Activated CD8-positive, alpha-beta T cell treated with anti-CD3 and anti-CD28 coated beads for 36 hours (primary cell): ENCODE measurements at regions not wholly inside any gene's neighbourhood (a gene's known extent, or its start where the extent isn't known, plus 50 kb on each side); places are given as distances from the start of the nearest gene placed in this dataset.

Source experiments
- ATAC-seq: fragments of 200-7000 bp; cut with Tn5 transposase; one replicate; pipeline ENCODE4 v1.10.0; 2021; ENCODE audit warnings: mild to moderate bottlenecking, moderate library complexity
- CTCF ChIA-PET: fragments of 350-600 bp; sonication (Branson Sonifier 250); formaldehyde crosslinking; loops from one replicate; lab custom pipeline; 2021; ENCODE audit warnings: antibody characterized with exemption; lab: Charles Lee
- POLR2A ChIA-PET: fragments of 350-600 bp; sonication (Branson Sonifier 250); formaldehyde crosslinking; loops from one replicate; lab custom pipeline; 2021; ENCODE audit warnings: antibody characterized with exemption; lab: Charles Lee
- DNase-seq: peaks from one replicate; pipeline ENCODE4 v3.0.0-alpha.2; 2020
- H3K27ac Mint-ChIP-seq: one replicate; pipeline ENCODE4 v1.8.0; 2021; ENCODE audit warnings: mild to moderate bottlenecking, mixed read lengths
- H3K27me3 Mint-ChIP-seq: one replicate; pipeline ENCODE4 v1.8.0; 2021; ENCODE audit warnings: mixed read lengths
- H3K36me3 Mint-ChIP-seq: one replicate; pipeline ENCODE4 v1.8.0; 2021; ENCODE audit warnings: low read depth, mixed read lengths
- H3K4me1 Mint-ChIP-seq: one replicate; pipeline ENCODE4 v1.8.0; 2021; ENCODE audit warnings: low read depth, mixed read lengths
- H3K4me3 Mint-ChIP-seq: one replicate; pipeline ENCODE4 v1.8.0; 2021; ENCODE audit warnings: mild to moderate bottlenecking, moderate library complexity, mixed read lengths
- H3K9me3 Mint-ChIP-seq: one replicate; pipeline ENCODE4 v1.8.0; 2021; ENCODE audit warnings: mixed read lengths
- intact Hi-C: fragments of 100-400 bp; cut with micrococcal nuclease; formaldehyde crosslinking; loops from one replicate; pipeline ENCODE4 v1.10.0; 2022
- TF ChIP-seq, protein P1 (sequence below): fragments of 200-600 bp; IDR thresholded peaks from one replicate; pipeline ENCODE4 v1.8.0; 2022; ENCODE audit warnings: antibody characterized with exemption, mild to moderate bottlenecking

DNA sequence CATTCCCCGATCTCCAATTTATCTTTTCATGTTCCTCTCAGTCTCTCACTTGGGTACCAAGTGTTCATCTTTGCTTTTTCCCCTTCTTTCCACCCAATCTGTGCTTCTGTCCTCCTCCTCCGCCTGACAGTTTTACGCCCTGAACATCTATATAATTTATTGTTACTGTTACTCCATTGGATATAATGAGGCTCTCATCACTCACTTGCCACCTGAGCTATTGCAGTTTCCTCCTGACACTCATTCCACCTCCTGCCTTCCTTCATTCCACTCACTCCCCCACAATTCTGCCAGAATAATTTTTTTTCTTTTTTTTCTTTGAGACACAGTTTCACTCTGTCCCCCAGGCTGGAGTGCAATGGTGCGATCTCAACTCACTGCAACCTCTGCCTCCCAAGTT is 77.6 kb upstream of the SORBS2 start:
- Mint-ChIP-seq H3K27ac (no peak overlapping the region), H3K4me1 (no peaks in the 10 kb centered on the region), H3K27me3 (peaks cover 9% of the 10 kb centered on the region), H3K36me3 (no peaks in the 10 kb centered on the region), H3K4me3 (no peak overlapping the region), H3K9me3 (peaks cover 7% of the 10 kb centered on the region)
- DNase-seq (no peak), ATAC-seq (no peak)
- intact Hi-C loops = no loop called here
- CTCF ChIA-PET = no interaction called here
- POLR2A ChIA-PET = no interaction called here
- TF ChIP-seq, protein P1, sequence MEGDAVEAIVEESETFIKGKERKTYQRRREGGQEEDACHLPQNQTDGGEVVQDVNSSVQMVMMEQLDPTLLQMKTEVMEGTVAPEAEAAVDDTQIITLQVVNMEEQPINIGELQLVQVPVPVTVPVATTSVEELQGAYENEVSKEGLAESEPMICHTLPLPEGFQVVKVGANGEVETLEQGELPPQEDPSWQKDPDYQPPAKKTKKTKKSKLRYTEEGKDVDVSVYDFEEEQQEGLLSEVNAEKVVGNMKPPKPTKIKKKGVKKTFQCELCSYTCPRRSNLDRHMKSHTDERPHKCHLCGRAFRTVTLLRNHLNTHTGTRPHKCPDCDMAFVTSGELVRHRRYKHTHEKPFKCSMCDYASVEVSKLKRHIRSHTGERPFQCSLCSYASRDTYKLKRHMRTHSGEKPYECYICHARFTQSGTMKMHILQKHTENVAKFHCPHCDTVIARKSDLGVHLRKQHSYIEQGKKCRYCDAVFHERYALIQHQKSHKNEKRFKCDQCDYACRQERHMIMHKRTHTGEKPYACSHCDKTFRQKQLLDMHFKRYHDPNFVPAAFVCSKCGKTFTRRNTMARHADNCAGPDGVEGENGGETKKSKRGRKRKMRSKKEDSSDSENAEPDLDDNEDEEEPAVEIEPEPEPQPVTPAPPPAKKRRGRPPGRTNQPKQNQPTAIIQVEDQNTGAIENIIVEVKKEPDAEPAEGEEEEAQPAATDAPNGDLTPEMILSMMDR = no peak

DNA sequence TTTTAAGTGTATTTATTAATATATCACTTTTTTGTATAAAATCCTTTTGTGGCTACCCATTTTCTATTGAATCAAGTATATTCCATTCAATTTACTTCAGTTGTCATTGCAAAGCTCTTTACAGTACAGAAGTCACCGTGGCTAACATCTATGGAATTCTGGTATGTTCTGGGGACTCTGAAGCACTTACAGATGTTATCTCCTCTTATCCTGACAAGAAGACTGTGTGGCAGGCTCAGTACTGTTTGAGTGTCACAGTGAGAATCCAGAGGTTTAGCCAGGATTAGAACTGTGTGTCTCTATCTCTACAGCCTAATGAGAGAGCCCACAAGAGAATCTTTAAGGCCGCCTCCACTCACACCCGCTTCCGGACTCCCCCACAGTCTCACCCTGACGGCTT is 78.2 kb upstream of the SORBS2 start:
- peaks cover 7% of the 10 kb centered on the region for H3K9me3 Mint-ChIP-seq
- ChIA-PET POLR2A (no interaction called here), CTCF (interaction anchor here (0.9 kb wide), 1 partner anchor 148 kb away, joined by 3 read pairs; no protein-coding TSS in a partner anchor)
- DNase-seq (no peak), ATAC-seq (no peak)
- peaks cover 9% of the 10 kb centered on the region for H3K27me3 Mint-ChIP-seq
- no peaks in the 10 kb centered on the region for H3K4me1 Mint-ChIP-seq
- no peaks in the 10 kb centered on the region for H3K36me3 Mint-ChIP-seq
- intact Hi-C loops = no loop called here
- TF ChIP-seq, protein P1 = no peak
- H3K4me3 Mint-ChIP-seq = no peak overlapping the region
- H3K27ac Mint-ChIP-seq = no peak overlapping the region

DNA sequence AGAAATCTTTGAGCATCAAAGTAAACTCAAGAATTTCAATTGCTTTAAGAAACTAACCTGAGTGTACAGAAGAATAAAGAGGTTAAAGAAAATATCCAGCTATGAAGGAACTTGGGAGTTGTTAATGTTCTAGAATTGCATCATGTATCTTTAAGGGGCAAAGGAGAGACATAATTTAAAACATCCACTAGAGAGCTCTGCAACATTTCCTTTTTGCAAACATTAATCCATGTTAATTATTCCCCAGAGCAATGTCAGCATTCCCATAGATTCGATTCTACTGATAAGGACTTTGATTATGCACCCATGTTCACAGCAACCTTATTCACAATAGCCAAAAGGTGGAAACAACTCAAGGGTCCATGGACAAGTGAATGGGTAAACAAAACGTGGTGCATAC is 80.2 kb upstream of the SORBS2 start:
- CTCF ChIA-PET = no interaction called here
- Mint-ChIP-seq H3K4me1 (no peaks in the 10 kb centered on the region), H3K9me3 (peaks cover 7% of the 10 kb centered on the region), H3K27ac (no peak overlapping the region), H3K27me3 (peaks cover 10% of the 10 kb centered on the region), H3K36me3 (no peaks in the 10 kb centered on the region), H3K4me3 (no peak overlapping the region)
- TF ChIP-seq, protein P1 = no peak
- POLR2A ChIA-PET = no interaction called here
- ATAC-seq (no peak), DNase-seq (no peak)
- intact Hi-C loops = no loop called here

DNA sequence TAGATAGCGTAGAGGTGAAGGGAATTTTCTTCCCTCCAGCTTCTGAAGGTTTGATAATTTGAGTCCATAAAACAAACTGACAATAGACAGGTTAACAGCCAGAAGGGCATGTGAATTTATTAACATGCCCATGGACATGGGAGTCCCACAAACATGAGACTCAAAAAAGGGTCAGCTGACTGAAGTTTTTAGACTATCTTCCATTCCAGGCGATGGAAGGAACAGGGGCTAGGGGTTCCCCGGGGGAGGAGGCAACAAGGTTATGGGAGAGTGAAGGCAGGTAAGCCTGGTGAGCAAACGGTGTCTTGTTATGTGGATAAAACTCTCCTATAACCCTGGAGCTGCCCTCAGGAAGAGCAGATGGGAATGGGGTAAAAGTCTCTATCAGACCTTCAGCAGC is 81.5 kb upstream of the SORBS2 start:
- H3K9me3 Mint-ChIP-seq = peaks cover 2% of the 10 kb centered on the region
- TF ChIP-seq, protein P1 = no peak
- H3K27ac Mint-ChIP-seq = no peak overlapping the region
- no peak for DNase-seq
- ChIA-PET POLR2A (no interaction called here), CTCF (no interaction called here)
- H3K4me3 Mint-ChIP-seq = no peak overlapping the region
- no peaks in the 10 kb centered on the region for H3K4me1 Mint-ChIP-seq
- H3K27me3 Mint-ChIP-seq = peaks cover 9% of the 10 kb centered on the region
- no peaks in the 10 kb centered on the region for H3K36me3 Mint-ChIP-seq
- no peak for ATAC-seq
- intact Hi-C loops = no loop called here

DNA sequence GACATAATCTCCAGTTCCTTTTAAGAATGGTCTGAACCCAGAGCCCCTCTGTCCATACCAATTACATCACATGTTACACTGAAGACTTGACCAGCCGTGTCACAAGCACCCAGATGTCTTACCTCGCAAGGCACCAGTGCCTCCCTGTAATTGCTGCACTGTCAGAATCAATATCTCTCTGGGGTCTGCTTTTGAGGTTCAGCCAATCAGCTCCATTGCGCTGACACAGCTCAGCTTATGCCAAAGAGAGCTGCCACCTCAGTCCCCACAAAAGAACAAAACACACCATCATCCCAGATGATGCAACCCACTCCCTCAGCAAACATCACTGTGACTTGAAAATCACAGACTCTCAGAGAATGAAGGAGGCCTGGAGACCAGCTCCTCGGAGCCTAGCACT is 82.5 kb upstream of the SORBS2 start:
- Mint-ChIP-seq H3K27ac (no peak overlapping the region), H3K4me3 (no peak overlapping the region), H3K4me1 (no peaks in the 10 kb centered on the region), H3K9me3 (no peaks in the 10 kb centered on the region), H3K27me3 (peaks cover 8% of the 10 kb centered on the region), H3K36me3 (no peaks in the 10 kb centered on the region)
- TF ChIP-seq, protein P1 = no peak
- ATAC-seq = no peak
- ChIA-PET POLR2A (no interaction called here), CTCF (no interaction called here)
- no peak for DNase-seq
- intact Hi-C loops = no loop called here
